ENCODE measurements at regions not wholly inside any gene's neighbourhood (a gene's known extent, or its start where the extent isn't known, plus 50 kb on each side); places are given as distances from the start of the nearest gene placed in this dataset.

DNA sequence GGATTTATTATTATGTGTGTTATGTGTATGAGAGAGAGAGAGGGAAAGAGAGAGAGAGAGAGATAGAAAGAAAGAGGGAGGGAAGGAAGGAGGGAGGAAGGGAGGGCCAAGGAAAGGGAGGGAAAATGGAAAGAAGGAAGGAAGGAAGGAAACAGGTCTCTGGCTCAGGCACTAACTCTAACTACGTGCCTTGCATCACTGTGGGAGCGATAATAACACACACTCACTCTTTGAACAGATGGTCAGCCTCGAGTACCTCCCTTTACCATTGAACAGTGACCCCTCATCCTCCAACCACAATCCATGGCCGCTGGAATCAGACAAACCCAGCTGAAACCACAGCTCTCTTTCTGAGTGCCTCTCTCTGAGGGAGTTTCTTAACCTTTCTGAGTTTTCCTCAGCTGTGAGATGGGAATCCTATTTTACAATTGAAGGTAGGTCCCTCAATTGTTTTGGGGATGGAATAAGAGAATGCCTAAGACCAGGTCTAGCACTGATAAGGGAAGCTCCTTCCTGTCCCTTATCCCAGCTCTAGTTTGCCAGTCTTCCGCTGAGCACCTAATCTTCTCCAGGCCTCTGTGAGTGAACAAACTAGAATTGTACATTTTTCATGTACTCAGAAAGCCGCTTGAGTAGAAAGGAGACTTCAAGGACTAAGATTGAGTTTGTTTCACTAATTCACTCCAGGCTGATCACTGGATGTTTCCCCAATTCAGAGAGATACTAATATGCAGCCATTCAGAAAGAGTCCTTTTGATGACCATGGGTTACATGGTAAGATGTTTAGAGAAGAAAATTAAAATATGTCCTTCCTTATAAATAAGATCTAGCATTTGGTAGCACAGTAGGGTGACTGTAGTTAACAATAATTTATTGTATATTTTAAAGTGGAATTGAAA lies 62.8 kb downstream of the IRF2BP2 start:
- no peak overlapping the region for H2AFZ ChIP-seq (ENCODE audit: low read depth, low read length)

GRCh38 chr1:234546387-234546704 lies 63.6 kb downstream of the IRF2BP2 start:
- H3K36me3 ChIP-seq (ENCODE audit: insufficient read depth, low read length) = no peaks in the 10 kb centered on the region

More for the DNA sequence above, 62.8 kb downstream of the IRF2BP2 start:
- Histone ChIP-seq H3F3A (ENCODE audit: insufficient read depth, low read length, poor library complexity, severe bottlenecking) (peaks cover 22% of the 10 kb centered on the region), H4K20me1 (ENCODE audit: insufficient read depth) (no peaks in the 10 kb centered on the region), H3K36me3 (ENCODE audit: insufficient read depth, low read length) (no peaks in the 10 kb centered on the region), H3K79me2 (replicated peaks; ENCODE audit: insufficient read depth, low read length) (no peaks in the 10 kb centered on the region), H3K9me3 (ENCODE audit: low read length) (no peaks in the 10 kb centered on the region), H3K9ac (ENCODE audit: low read length) (peak overlapping the region; percentile 87), H3K4me2 (ENCODE audit: low read length) (peak overlapping the region; percentile 2), H3K27me3 (ENCODE audit: insufficient read depth, low read depth, low read length) (no peaks in the 10 kb centered on the region), H3K27ac (ENCODE audit: low read length) (peak overlapping the region; percentile 99), H3K4me3 (ENCODE audit: low read length) (no peak overlapping the region), H3K9me2 (ENCODE audit: insufficient read depth, low read length) (no peaks in the 10 kb centered on the region)
- TF ChIP-seq TAF1 (IDR thresholded peaks at IDR 0.05; ENCODE audit: low read depth) (no peak), POLR2AphosphoS5 (IDR thresholded peaks at IDR 0.05) (no peak), EP300 (conservative IDR thresholded peaks at IDR 0.05; ENCODE audit: poor library complexity, severe bottlenecking) (no peak), MXI1 (conservative IDR thresholded peaks at IDR 0.05; ENCODE audit: poor library complexity, severe bottlenecking) (no peak), RAD21 (conservative IDR thresholded peaks at IDR 0.05) (no peak)

More at GRCh38 chr1:234546387-234546704, 63.6 kb downstream of the IRF2BP2 start:
- H3K27me3 ChIP-seq (ENCODE audit: insufficient read depth, low read depth, low read length) = no peaks in the 10 kb centered on the region
- peak overlapping the region; percentile 2 for H3K4me2 ChIP-seq (ENCODE audit: low read length)
- H3K9me2 ChIP-seq (ENCODE audit: insufficient read depth, low read length) = no peaks in the 10 kb centered on the region
- H3K79me2 ChIP-seq (replicated peaks; ENCODE audit: insufficient read depth, low read length) = no peaks in the 10 kb centered on the region
- peaks cover 22% of the 10 kb centered on the region for H3F3A ChIP-seq (ENCODE audit: insufficient read depth, low read length, poor library complexity, severe bottlenecking)
- H3K27ac ChIP-seq (ENCODE audit: low read length) = peak overlapping the region; percentile 99
- H2AFZ ChIP-seq (ENCODE audit: low read depth, low read length) = no peak overlapping the region
- TF ChIP-seq EP300 (conservative IDR thresholded peaks at IDR 0.05; ENCODE audit: poor library complexity, severe bottlenecking) = no peak
- TF ChIP-seq, protein P1, sequence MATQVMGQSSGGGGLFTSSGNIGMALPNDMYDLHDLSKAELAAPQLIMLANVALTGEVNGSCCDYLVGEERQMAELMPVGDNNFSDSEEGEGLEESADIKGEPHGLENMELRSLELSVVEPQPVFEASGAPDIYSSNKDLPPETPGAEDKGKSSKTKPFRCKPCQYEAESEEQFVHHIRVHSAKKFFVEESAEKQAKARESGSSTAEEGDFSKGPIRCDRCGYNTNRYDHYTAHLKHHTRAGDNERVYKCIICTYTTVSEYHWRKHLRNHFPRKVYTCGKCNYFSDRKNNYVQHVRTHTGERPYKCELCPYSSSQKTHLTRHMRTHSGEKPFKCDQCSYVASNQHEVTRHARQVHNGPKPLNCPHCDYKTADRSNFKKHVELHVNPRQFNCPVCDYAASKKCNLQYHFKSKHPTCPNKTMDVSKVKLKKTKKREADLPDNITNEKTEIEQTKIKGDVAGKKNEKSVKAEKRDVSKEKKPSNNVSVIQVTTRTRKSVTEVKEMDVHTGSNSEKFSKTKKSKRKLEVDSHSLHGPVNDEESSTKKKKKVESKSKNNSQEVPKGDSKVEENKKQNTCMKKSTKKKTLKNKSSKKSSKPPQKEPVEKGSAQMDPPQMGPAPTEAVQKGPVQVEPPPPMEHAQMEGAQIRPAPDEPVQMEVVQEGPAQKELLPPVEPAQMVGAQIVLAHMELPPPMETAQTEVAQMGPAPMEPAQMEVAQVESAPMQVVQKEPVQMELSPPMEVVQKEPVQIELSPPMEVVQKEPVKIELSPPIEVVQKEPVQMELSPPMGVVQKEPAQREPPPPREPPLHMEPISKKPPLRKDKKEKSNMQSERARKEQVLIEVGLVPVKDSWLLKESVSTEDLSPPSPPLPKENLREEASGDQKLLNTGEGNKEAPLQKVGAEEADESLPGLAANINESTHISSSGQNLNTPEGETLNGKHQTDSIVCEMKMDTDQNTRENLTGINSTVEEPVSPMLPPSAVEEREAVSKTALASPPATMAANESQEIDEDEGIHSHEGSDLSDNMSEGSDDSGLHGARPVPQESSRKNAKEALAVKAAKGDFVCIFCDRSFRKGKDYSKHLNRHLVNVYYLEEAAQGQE (IDR thresholded peaks at IDR 0.05; ENCODE audit: borderline replicate concordance) = no peak
- TF ChIP-seq RAD21 (conservative IDR thresholded peaks at IDR 0.05) = no peak
- TF ChIP-seq SMC3 (conservative IDR thresholded peaks at IDR 0.05; ENCODE audit: poor library complexity) = no peak
- TF ChIP-seq POLR2AphosphoS5 (IDR thresholded peaks at IDR 0.05) = no peak
- no peak for TF ChIP-seq EZH2 (IDR thresholded peaks at IDR 0.05; ENCODE audit: borderline replicate concordance, insufficient read depth, low read length, poor library complexity, severe bottlenecking)
- no peak for TF ChIP-seq MXI1 (conservative IDR thresholded peaks at IDR 0.05; ENCODE audit: poor library complexity, severe bottlenecking)
- TF ChIP-seq CTCF (IDR thresholded peaks at IDR 0.05; ENCODE audit: poor library complexity, severe bottlenecking) = no peak
- no peak for TF ChIP-seq TAF1 (IDR thresholded peaks at IDR 0.05; ENCODE audit: low read depth)
- H3K9me3 ChIP-seq (ENCODE audit: low read length) = no peaks in the 10 kb centered on the region
- H3K4me3 ChIP-seq (ENCODE audit: low read length) = no peak overlapping the region
- H3K9ac ChIP-seq (ENCODE audit: low read length) = peak overlapping the region; percentile 87
- no peaks in the 10 kb centered on the region for H4K20me1 ChIP-seq (ENCODE audit: insufficient read depth)
